ENCODE measurements at regions not wholly inside any gene's neighbourhood (a gene's known extent, or its start where the extent isn't known, plus 50 kb on each side); places are given as distances from the start of the nearest gene placed in this dataset.

GRCh38 chr12:123071857-123072256 lies 79.0 kb downstream of the PITPNM2 start:
- H4K20me1 ChIP-seq = peaks cover 100% of the 10 kb centered on the region
- H3K4me1 ChIP-seq = peaks cover 53% of the 10 kb centered on the region
- no peak for TF ChIP-seq Cebpa-rat (IDR thresholded peaks at IDR 0.05)
- no peak overlapping the region for H3K4me3 ChIP-seq
- H3K4me2 ChIP-seq = no peak overlapping the region
- no peak overlapping the region for H3K27ac ChIP-seq
- H3K9ac ChIP-seq = no peak overlapping the region
- no peaks in the 10 kb centered on the region; the same call in 1 of the 2 replicates for H3K36me3 ChIP-seq
- no peaks in the 10 kb centered on the region for H3K27me3 ChIP-seq
- H3K9me3 ChIP-seq = no peaks in the 10 kb centered on the region

- Histone ChIP-seq H3K4me3 (no peak overlapping the region), H3K4me1 (peaks cover 52% of the 10 kb centered on the region), H3K4me2 (no peak overlapping the region), H3K27me3 (no peaks in the 10 kb centered on the region), H3K9ac (no peak overlapping the region), H3K36me3 (no peaks in the 10 kb centered on the region; the same call in 1 of the 2 replicates), H3K9me3 (no peaks in the 10 kb centered on the region), H3K27ac (0 out of 2 replicates have a peak overlapping the region, but pooled peaks have one; percentile 19), H4K20me1 (peaks cover 100% of the 10 kb centered on the region)
- TF ChIP-seq Cebpa-rat (IDR thresholded peaks at IDR 0.05) = no peak
These were observed 79.6 kb downstream of the PITPNM2 start for GRCh38 chr12:123071099-123071800.

- Histone ChIP-seq H3K4me1 (peaks cover 52% of the 10 kb centered on the region), H3K4me3 (no peak overlapping the region), H3K27ac (peak overlapping the region; percentile 19; the same call in 1 of the 2 replicates), H3K27me3 (no peaks in the 10 kb centered on the region), H4K20me1 (peaks cover 100% of the 10 kb centered on the region), H3K4me2 (no peak overlapping the region), H3K9me3 (no peaks in the 10 kb centered on the region), H3K9ac (peak overlapping the region; percentile 7; the same call in 1 of the 2 replicates), H3K36me3 (no peaks in the 10 kb centered on the region; the same call in 1 of the 2 replicates)
- TF ChIP-seq Cebpa-rat (IDR thresholded peaks at IDR 0.05) = no peak
These were observed 80.4 kb downstream of the PITPNM2 start for GRCh38 chr12:123070267-123071081.

GRCh38 chr12:123069436-123070266 lies 81.2 kb downstream of the PITPNM2 start:
- Histone ChIP-seq H3K36me3 (no peaks in the 10 kb centered on the region; the same call in 1 of the 2 replicates), H3K9me3 (no peaks in the 10 kb centered on the region), H3K4me3 (no peak overlapping the region), H3K27ac (peak overlapping the region; percentile 19; the same call in 1 of the 2 replicates), H3K9ac (peak overlapping the region; percentile 7; the same call in 1 of the 2 replicates), H3K4me1 (peaks cover 52% of the 10 kb centered on the region), H3K27me3 (no peaks in the 10 kb centered on the region), H4K20me1 (peaks cover 100% of the 10 kb centered on the region), H3K4me2 (no peak overlapping the region)
- TF ChIP-seq Cebpa-rat (IDR thresholded peaks at IDR 0.05) = no peak

GRCh38 chr12:123067654-123068053 lies 83.2 kb downstream of the PITPNM2 start:
- no peaks in the 10 kb centered on the region; the same call in 1 of the 2 replicates for H3K36me3 ChIP-seq
- no peaks in the 10 kb centered on the region for H3K27me3 ChIP-seq
- no peak overlapping the region for H3K4me2 ChIP-seq
- peaks cover 100% of the 10 kb centered on the region; the same call in 1 of the 2 replicates for H4K20me1 ChIP-seq
- H3K4me1 ChIP-seq = peaks cover 62% of the 10 kb centered on the region
- H3K27ac ChIP-seq = no peak overlapping the region
- no peak overlapping the region for H3K4me3 ChIP-seq
- no peak overlapping the region for H3K9ac ChIP-seq
- no peaks in the 10 kb centered on the region for H3K9me3 ChIP-seq
- no peak for TF ChIP-seq Cebpa-rat (IDR thresholded peaks at IDR 0.05)

- Histone ChIP-seq H3K4me1 (peaks cover 69% of the 10 kb centered on the region), H3K27me3 (no peaks in the 10 kb centered on the region), H3K4me3 (no peak overlapping the region), H3K27ac (no peak overlapping the region), H3K4me2 (no peak overlapping the region), H3K9ac (no peak overlapping the region), H3K36me3 (no peaks in the 10 kb centered on the region; the same call in 1 of the 2 replicates), H3K9me3 (no peaks in the 10 kb centered on the region), H4K20me1 (peaks cover 100% of the 10 kb centered on the region)
- TF ChIP-seq Cebpa-rat (IDR thresholded peaks at IDR 0.05) = no peak
These were observed 84.5 kb downstream of the PITPNM2 start for GRCh38 chr12:123066384-123066710.

- 0 out of 2 replicates have a peak overlapping the region, but pooled peaks have one; percentile 12 for H3K27ac ChIP-seq
- peaks cover 100% of the 10 kb centered on the region for H4K20me1 ChIP-seq
- H3K9me3 ChIP-seq = no peaks in the 10 kb centered on the region
- H3K9ac ChIP-seq = peak overlapping the region; percentile 9; the same call in 1 of the 2 replicates
- no peaks in the 10 kb centered on the region for H3K27me3 ChIP-seq
- no peak for TF ChIP-seq Cebpa-rat (IDR thresholded peaks at IDR 0.05)
- H3K4me2 ChIP-seq = 0 out of 2 replicates have a peak overlapping the region, but pooled peaks have one; percentile 16
- peaks cover 69% of the 10 kb centered on the region for H3K4me1 ChIP-seq
- H3K36me3 ChIP-seq = no peaks in the 10 kb centered on the region; the same call in 1 of the 2 replicates
- no peak overlapping the region for H3K4me3 ChIP-seq
These were observed 85.1 kb downstream of the PITPNM2 start for GRCh38 chr12:123065676-123066383.

- Histone ChIP-seq H3K4me2 (peak overlapping the region; percentile 57), H3K9ac (0 out of 2 replicates have a peak overlapping the region, but pooled peaks have one; percentile 12), H3K27ac (0 out of 2 replicates have a peak overlapping the region, but pooled peaks have one; percentile 12), H3K4me1 (peaks cover 69% of the 10 kb centered on the region), H3K9me3 (no peaks in the 10 kb centered on the region), H3K36me3 (no peaks in the 10 kb centered on the region), H3K27me3 (no peaks in the 10 kb centered on the region), H4K20me1 (peaks cover 100% of the 10 kb centered on the region), H3K4me3 (no peak overlapping the region)
- TF ChIP-seq Cebpa-rat (IDR thresholded peaks at IDR 0.05) = no peak
These were observed 84.6 kb downstream of the ARL6IP4 start for GRCh38 chr12:123064885-123065619.

Measured in BLaER1 (cell line).